Natural killer cell (primary cell): ENCODE measurements at regions not wholly inside any gene's neighbourhood (a gene's known extent, or its start where the extent isn't known, plus 50 kb on each side); places are given as distances from the start of the nearest gene placed in this dataset.

Experiments
- ATAC-seq, 3 donors: fragments of 150-1000 bp in 2 of 3; fragments of 200-7000 bp in 1 of 3; cut with Tn5 transposase; 1 replicate in 1 of 3; 2 replicates in 2 of 3; pipeline ENCODE4 v1.10.0; 2021; ENCODE audit warnings: mild to moderate bottlenecking in 2 of 3, moderate library complexity in 2 of 3
- DNase-seq, 2 donors: peaks; one replicate each; pipeline versions ENCODE4 v3.0.0 to v3.0.0-alpha.2; 2013 to 2021; ENCODE audit warnings: mixed read lengths in 1 of 2
- H3K27ac ChIP-seq: one replicate; pipeline ENCODE4 v1.5.1; 2013; ENCODE audit warnings: mild to moderate bottlenecking, low read length
- H3K27me3 ChIP-seq: one replicate; pipeline ENCODE4 v1.6.1; 2013; ENCODE audit warnings: low read length; ENCODE audit not compliant: control insufficient read depth, insufficient read depth
- H3K36me3 ChIP-seq: one replicate; pipeline ENCODE4 v1.6.1; 2013; ENCODE audit warnings: low read length; ENCODE audit not compliant: control insufficient read depth, insufficient read depth
- H3K4me1 ChIP-seq: one replicate; pipeline ENCODE4 v1.6.1; 2013; ENCODE audit warnings: low read length; ENCODE audit not compliant: control insufficient read depth, insufficient read depth
- H3K4me3 ChIP-seq: one replicate; pipeline ENCODE4 v1.5.1; 2013; ENCODE audit warnings: low read length
- H3K9me3 ChIP-seq: one replicate; pipeline ENCODE4 v1.6.1; 2013; ENCODE audit warnings: low read length; ENCODE audit not compliant: control insufficient read depth, insufficient read depth
- H3K27ac Mint-ChIP-seq, 2 donors: one replicate each; pipeline ENCODE4 v1.8.0; 2022; ENCODE audit warnings: mild to moderate bottlenecking in 2 of 2, mixed read lengths in 2 of 2, moderate library complexity in 1 of 2
- H3K27me3 Mint-ChIP-seq, 2 donors: one replicate each; pipeline ENCODE4 v1.8.0; 2022; ENCODE audit warnings: low read depth in 2 of 2, mixed read lengths in 2 of 2
- H3K36me3 Mint-ChIP-seq: one replicate; pipeline ENCODE4 v1.8.0; 2022; ENCODE audit warnings: mixed read lengths
- H3K4me1 Mint-ChIP-seq, 2 donors: one replicate each; pipeline ENCODE4 v1.8.0; 2022; ENCODE audit warnings: mixed read lengths in 2 of 2
- H3K4me3 Mint-ChIP-seq: one replicate; pipeline ENCODE4 v1.8.0; 2022; ENCODE audit warnings: mild to moderate bottlenecking, moderate library complexity, mixed read lengths
- H3K9me3 Mint-ChIP-seq, 2 donors: one replicate each; pipeline ENCODE4 v1.8.0; 2022; ENCODE audit warnings: mixed read lengths in 2 of 2
- WGBS: methylation state at CpG from one replicate; pipeline ENCODE4 v1.1.7; 2013; ENCODE audit warnings: missing lambda C conversion rate; ENCODE audit not compliant: insufficient coverage; 5-methylcytosine and 5-hydroxymethylcytosine counted together
- intact Hi-C: fragments of 100-400 bp; cut with micrococcal nuclease; formaldehyde crosslinking; loops from one replicate; pipeline ENCODE4 v1.14.2; 2022
- TF ChIP-seq, protein P1 (sequence below): fragments of 200-600 bp; IDR thresholded peaks from one replicate; pipeline ENCODE4 v1.8.0; 2022; ENCODE audit warnings: antibody characterized with exemption

GRCh38 chr18:70455731-70456130 lies 166.9 kb downstream of the SOCS6 start:
- ATAC-seq, result no peak
- WGBS, result 95% methylated on average over 2 of the region's 2 CpGs
- TF ChIP-seq, protein P1, sequence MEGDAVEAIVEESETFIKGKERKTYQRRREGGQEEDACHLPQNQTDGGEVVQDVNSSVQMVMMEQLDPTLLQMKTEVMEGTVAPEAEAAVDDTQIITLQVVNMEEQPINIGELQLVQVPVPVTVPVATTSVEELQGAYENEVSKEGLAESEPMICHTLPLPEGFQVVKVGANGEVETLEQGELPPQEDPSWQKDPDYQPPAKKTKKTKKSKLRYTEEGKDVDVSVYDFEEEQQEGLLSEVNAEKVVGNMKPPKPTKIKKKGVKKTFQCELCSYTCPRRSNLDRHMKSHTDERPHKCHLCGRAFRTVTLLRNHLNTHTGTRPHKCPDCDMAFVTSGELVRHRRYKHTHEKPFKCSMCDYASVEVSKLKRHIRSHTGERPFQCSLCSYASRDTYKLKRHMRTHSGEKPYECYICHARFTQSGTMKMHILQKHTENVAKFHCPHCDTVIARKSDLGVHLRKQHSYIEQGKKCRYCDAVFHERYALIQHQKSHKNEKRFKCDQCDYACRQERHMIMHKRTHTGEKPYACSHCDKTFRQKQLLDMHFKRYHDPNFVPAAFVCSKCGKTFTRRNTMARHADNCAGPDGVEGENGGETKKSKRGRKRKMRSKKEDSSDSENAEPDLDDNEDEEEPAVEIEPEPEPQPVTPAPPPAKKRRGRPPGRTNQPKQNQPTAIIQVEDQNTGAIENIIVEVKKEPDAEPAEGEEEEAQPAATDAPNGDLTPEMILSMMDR, result no peak

GRCh38 chr18:70454704-70455322 lies 166.0 kb downstream of the SOCS6 start:
- Mint-ChIP-seq H3K4me1 (no peaks in the 10 kb centered on the region), H3K4me3 (no peak overlapping the region), H3K9me3 (no peaks in the 10 kb centered on the region), H3K36me3 (no peaks in the 10 kb centered on the region), H3K27ac (no peak overlapping the region), H3K27me3 (peaks cover 0 to 5% of the 10 kb centered on the region in 2 donors)
- WGBS, result 48% methylated on average over 3 of the region's 5 CpGs
- Histone ChIP-seq H3K27ac (no peak overlapping the region), H3K36me3 (no peaks in the 10 kb centered on the region), H3K27me3 (no peaks in the 10 kb centered on the region), H3K9me3 (no peaks in the 10 kb centered on the region), H3K4me3 (no peak overlapping the region), H3K4me1 (no peaks in the 10 kb centered on the region)
- DNase-seq (peak in 1 of 2 donors; percentile 67), ATAC-seq (peak; percentile 48 to 64 (median 52))
- TF ChIP-seq, protein P1, result peak; percentile 73
- intact Hi-C loops, result loop anchor here (5.0 kb wide), 2 partner anchors 258 to 1608 kb away; no protein-coding TSS in a partner anchor

More at GRCh38 chr18:70455731-70456130, 166.9 kb downstream of the SOCS6 start:
- no peaks in the 10 kb centered on the region for H3K9me3 ChIP-seq
- H3K27ac Mint-ChIP-seq, result no peak overlapping the region
- H3K36me3 ChIP-seq, result no peaks in the 10 kb centered on the region
- no peaks in the 10 kb centered on the region for H3K4me1 Mint-ChIP-seq
- DNase-seq, result no peak
- H3K4me3 Mint-ChIP-seq, result no peak overlapping the region
- H3K27ac ChIP-seq, result no peak overlapping the region
- no peaks in the 10 kb centered on the region for H3K9me3 Mint-ChIP-seq
- intact Hi-C loops, result no loop called here
- no peak overlapping the region for H3K4me3 ChIP-seq
- H3K4me1 ChIP-seq, result no peaks in the 10 kb centered on the region
- H3K27me3 Mint-ChIP-seq, result peaks cover 0 to 5% of the 10 kb centered on the region in 2 donors
- no peaks in the 10 kb centered on the region for H3K27me3 ChIP-seq
- H3K36me3 Mint-ChIP-seq, result no peaks in the 10 kb centered on the region

DNA sequence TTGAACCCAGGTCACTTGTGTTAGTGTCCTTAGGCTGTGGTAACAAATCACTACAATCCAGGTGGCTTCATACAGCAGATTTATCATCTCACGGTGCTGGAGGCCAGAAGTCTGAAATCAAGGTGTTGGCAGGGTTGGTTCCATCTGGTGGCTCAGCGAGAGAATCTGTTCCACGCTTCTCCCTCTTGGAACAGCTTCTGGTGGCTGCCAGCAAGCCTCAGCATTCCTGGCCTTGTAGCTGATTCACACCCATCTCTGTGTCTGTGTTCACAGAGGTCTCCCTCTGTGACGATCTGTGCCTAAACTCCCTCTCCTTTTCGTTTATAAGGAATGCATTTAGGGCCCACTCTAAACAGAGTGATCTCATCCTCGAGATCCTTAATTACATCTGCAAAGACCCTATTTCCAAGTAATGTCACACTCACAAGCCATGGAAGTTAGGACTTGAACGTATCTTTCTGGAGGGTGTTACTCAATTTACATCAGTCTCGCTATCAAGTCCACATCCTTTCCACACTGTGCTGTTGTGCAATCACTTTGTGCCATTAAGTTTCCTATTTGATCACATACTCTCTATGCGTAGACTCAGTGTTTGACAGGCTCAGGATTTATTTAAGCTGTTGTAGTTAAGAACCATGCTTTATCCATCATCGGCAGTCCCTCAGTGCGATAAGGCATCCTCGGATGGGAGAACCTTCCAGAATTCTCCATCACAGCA lies 164.4 kb downstream of the SOCS6 start:
- H3K4me3 ChIP-seq, result no peak overlapping the region
- H3K9me3 ChIP-seq, result no peaks in the 10 kb centered on the region
- ATAC-seq, result no peak
- no peak overlapping the region for H3K27ac ChIP-seq
- no peak overlapping the region for H3K4me3 Mint-ChIP-seq
- intact Hi-C loops, result loop anchor here (5.0 kb wide), 2 partner anchors 256 to 1606 kb away; no protein-coding TSS in a partner anchor
- H3K36me3 Mint-ChIP-seq, result no peaks in the 10 kb centered on the region
- no peaks in the 10 kb centered on the region for H3K27me3 ChIP-seq
- H3K4me1 Mint-ChIP-seq, result no peaks in the 10 kb centered on the region
- H3K9me3 Mint-ChIP-seq, result no peaks in the 10 kb centered on the region
- H3K27ac Mint-ChIP-seq, result no peak overlapping the region
- 90% methylated on average over 11 of the region's 12 CpGs for WGBS
- no peaks in the 10 kb centered on the region for H3K36me3 ChIP-seq
- H3K4me1 ChIP-seq, result no peaks in the 10 kb centered on the region
- DNase-seq, result no peak
- peaks cover 0 to 5% of the 10 kb centered on the region in 2 donors for H3K27me3 Mint-ChIP-seq
- TF ChIP-seq, protein P1, result no peak
